HS-5 (cell line): ENCODE measurements at regions not wholly inside any gene's neighbourhood (a gene's known extent, or its start where the extent isn't known, plus 50 kb on each side); places are given as distances from the start of the nearest gene placed in this dataset.

Source experiments
- DNase-seq: peaks from one replicate; pipeline ENCODE4 v3.0.0-alpha.2; 2012; ENCODE audit warnings: low read depth

GRCh38 chr19:31119951-31120690, 229.1 kb downstream of the TSHZ3 start:
- DNase-seq: no peak

GRCh38 chr19:31118986-31119385, 230.2 kb downstream of the TSHZ3 start:
- DNase-seq: no peak

DNA sequence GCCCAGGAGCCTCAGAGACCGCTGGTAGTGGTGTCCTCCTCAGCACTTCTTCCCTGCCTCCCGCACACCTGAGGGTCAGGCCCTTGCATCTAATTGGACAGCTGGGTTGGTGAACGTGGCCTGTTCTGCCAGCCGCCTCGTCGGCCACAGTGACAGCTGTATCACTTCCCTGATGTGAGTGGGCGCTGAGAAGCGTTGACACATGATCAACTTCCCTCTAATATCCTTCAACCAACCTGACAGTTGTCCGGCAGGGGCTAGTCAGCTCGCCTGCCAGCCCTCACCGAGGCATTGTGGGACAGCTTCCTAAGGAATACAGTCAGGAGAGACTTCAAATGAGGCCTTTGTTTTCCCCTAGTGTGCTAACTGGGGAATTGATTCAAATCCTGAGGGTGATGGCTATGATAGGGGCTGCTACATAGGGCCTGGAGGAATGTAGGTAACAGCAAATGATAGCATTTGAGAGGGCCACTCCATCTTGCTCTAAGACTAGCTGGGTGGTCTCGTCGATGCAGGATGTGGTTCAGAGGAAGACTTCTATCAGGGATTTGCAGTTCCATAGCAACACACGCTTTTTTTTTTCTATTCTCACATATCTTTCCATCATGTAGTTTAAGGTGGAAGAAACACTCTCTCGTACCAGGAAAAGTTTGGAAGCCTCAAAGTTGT, 230.8 kb downstream of the TSHZ3 start:
- no peak for DNase-seq

DNA sequence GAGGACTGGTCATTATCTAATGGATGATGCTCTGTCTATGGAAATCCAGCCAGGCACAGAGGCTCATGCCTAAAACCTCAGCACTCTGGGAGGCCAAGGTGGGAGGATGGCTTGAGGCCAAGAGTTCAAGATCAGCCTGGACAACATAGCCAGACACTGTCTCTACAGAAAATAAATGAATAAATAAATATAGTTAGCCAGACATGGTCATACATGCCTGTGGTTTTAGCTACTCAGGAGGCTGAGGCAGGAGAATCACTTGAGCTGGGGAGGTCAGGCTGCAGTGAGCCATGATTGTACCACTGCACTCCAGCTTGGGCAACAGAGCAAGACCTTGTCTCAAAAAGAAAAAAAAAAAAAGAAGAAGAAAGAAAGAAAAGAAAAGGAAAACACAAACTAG, 234.7 kb downstream of the TSHZ3 start:
- no peak for DNase-seq

DNA sequence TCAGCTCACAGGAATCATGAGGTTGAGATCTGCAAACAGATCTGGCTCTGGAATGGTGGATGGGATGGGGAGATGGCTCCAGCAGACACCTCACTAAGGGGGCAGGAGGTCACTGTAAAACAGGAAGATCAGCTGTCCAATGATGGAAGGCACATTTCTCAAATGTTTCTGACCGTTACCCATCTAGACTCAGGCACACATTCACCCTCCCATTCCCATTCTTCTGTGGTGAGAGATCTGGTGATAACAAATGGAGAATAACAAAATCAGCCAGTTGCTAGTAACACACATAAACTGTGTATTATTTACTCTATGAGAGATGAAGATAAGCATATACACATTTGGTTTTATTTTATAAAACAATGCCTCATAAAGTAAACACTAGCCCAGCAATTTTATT, 235.9 kb downstream of the TSHZ3 start:
- DNase-seq: no peak

DNA sequence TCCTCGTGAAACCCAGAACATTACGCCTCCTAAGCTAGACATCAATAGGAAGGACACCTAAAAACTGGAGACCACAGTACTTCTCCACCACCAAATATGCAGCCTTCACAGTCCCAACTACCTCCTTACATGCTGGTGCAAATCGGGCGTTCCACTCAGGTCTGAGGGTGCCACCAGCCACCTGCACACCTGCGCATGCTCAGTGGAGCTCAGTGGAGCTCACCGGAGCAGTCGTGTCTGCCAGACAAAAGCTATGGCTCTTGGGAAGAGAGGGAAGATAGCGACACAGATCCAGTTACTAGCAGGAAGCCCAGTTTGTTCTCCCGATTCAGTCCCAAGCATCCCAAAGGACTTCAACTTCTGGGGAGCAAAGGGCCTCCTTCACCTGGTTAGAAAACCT, 237.1 kb downstream of the TSHZ3 start:
- DNase-seq: no peak

GRCh38 chr19:31111741-31112140, 237.5 kb downstream of the TSHZ3 start:
- no peak for DNase-seq

DNA sequence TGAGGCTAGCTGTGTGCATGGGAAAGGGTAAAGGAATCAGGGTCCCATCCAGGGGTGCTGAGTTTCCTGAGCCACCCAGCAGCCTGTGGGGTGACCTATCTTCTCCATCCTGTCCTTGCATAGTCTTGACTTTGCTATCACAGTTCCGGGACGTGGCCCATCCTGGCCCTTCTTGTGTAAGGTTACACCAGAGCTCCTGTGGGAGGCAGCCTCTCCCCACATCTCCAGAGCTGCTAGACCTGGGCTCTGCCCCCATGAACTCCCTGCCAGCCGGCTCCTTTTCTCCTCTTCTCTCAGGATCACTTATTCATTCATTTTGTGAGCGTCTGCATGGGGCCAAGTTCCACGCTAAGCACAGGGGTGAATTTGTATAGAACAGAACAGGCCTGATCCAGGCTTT, 238.9 kb downstream of the TSHZ3 start:
- DNase-seq: no peak

DNA sequence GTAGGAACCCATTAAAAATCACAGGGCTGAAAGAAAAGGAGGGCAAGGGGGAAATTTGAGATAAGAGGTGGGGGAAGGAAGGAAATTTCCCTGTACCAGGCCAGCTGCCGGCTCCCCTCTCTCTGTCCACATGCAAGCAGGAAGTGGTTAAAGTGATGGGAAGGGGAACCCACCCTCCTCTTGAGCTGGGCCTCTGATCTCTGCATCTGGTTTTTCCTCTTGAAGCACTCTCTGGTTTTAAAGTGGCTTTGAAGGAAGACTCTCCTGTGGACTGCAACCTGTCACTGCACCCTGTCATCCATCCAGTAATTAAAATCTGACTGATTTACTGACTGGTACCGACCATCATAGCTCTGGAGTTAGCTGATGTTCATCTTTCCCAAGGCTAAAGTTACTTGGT, 239.6 kb downstream of the TSHZ3 start:
- DNase-seq: no peak

GRCh38 chr19:31107096-31107495, 242.1 kb downstream of the TSHZ3 start:
- DNase-seq: no peak

GRCh38 chr19:31105761-31106160, 243.5 kb downstream of the TSHZ3 start:
- DNase-seq: no peak

DNA sequence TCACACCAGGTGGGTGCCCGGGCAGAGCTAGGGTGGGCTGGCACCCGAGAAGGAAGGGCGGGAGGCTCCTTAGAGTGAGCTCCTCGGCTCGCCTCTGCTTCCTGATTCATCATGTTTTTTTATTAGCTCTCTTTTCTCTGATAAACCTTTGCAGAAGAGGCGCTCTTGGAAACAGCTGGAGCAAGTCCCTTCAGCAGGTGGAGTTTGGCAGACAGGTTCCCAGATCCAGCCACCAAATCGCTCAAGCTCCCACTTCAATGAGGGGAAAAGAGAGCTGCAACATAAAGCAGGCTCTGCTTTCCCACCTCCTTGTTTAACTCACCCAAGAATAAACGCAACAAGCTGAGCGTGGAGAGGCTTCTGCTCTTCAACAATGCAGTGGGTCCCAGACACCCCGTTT, 244.8 kb downstream of the TSHZ3 start:
- DNase-seq: no peak

- DNase-seq: no peak
Observed at GRCh38 chr19:31103228-31103627, 246.0 kb downstream of the TSHZ3 start.

GRCh38 chr19:31102674-31103073, 246.6 kb downstream of the TSHZ3 start:
- DNase-seq: no peak

GRCh38 chr19:31100981-31101380, 248.3 kb downstream of the TSHZ3 start:
- DNase-seq: no peak

GRCh38 chr19:31100206-31100590, 249.0 kb downstream of the TSHZ3 start:
- DNase-seq: no peak

DNA sequence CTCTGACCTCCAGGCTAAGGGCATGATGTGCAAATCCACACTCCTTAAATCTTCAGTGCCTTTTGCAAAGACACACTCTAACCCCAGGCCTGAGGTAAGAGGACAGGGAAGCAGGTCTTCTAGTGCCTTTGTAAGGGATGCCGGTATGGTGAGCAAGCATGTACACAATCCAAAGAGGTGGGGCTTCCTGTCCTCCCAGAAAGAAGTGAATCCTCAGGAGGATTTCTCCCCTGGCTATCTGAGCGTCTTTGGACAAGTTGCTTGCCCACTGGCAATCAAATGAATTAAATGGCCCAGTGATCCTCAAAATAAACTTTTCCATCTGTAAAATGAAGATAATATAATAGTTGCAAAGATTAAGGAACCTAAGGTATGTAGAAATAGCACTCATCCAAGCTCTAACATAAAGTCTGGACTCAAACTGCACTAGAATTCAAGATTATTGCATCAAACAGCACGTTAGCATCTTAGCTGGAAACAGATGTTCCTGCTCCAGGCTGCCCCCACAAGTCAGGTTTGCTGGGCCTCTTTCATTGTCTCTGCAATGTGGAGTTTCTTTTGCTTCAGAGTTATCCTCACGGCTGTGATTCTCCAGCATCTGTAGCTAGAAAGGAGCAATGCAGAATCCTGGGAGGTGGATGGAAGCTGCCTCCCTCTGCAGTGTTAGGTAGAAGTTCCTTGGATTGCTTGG, 249.6 kb downstream of the TSHZ3 start:
- DNase-seq: no peak

DNA sequence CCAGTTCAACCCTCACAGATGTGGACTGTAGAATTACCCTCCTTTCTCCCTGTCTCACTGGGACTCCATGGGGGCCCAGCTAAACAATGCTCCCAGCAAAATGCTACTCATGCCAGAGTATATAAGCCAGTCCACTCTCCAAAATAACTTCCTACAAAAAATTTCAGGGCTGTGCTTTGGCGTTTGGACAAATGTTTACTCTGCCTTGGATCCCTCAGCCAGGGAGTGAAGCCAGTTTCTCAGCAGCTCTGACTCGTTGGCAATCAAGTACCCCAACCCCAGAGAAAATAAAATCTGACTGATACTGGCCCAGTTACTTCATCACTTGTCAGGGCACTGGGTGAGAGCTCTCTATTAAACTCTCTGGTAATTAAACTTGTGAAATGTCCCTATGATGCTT, 250.4 kb downstream of the TSHZ3 start:
- no peak for DNase-seq

GRCh38 chr19:31096935-31097545, 252.2 kb downstream of the TSHZ3 start:
- DNase-seq: no peak

- DNase-seq: no peak
Observed at GRCh38 chr19:31096062-31096830, 253.0 kb downstream of the TSHZ3 start.

DNA sequence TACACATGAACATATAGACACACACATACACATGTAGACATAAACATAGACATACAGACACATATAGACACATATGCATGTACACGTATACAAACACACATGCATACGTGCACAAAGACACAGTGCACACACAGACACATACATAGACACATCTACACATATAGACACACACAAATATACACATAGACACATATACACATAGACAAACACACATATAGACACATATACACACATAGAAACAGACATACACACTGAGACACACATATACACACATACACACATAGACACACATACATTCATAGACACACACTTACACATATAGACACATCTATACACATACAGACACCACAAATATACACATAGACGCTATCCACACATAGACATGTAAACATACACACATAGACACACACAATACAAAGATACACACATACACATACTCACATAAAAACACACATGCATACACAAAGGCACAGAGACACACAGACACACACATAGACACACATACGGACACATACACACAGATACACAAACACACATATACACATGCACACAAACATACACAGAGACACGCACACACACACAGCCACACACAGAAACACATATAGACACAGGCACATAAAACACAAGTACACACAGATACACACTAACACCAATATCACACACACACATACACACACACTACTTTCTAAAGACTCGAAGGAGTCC, 254.0 kb downstream of the TSHZ3 start:
- no peak for DNase-seq

DNA sequence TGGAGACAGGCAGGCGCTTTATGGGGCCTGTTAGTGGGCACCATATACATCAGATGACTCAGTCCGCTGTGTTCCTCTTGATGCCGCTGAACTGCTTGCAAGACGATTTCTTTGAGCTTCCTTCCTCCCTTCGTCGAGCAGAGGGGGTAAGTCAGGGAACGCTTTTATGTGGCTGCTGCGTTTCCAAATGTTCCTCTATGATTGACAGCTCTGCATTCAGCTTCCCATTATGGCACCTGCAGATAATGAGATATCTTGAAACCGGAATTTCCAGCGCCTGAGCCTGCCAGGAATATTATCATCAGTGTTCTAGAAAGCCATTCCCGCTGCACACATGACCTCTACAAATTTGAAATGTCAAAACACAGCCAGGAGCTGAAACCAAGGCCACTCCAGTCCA, 257.0 kb downstream of the TSHZ3 start:
- DNase-seq: no peak
